K562 (cell line): ENCODE measurements at regions not wholly inside any gene's neighbourhood (a gene's known extent, or its start where the extent isn't known, plus 50 kb on each side); places are given as distances from the start of the nearest gene placed in this dataset.

ENCODE experiments used
- ATAC-seq: fragments of 200-7000 bp; cut with Tn5 transposase; 3 replicates; pipeline ENCODE4 v1.9.1; 2020; ENCODE audit warnings: moderate library complexity
- BruUV-seq: library from RNA; stranded (reverse); fragments of 400-500 nt; replicated peaks from 2 replicates; lab custom pipeline; 2021; lab: Mats Ljungman, UMichigan
- CTCF ChIA-PET: fragments of 300-600 bp; formaldehyde crosslinking; extraction: SDS; loops from one replicate; lab custom pipeline; 2021; ENCODE audit warnings: low intra/inter-chr PET ratio; lab: Yijun Ruan, JAX
- POLR2A ChIA-PET: fragments of 300-600, 350-650 bp; sonication (Branson Sonifier 250); formaldehyde crosslinking; extraction: SDS; loops from one replicate; lab custom pipeline; 2021; ENCODE audit warnings: antibody characterized with exemption, inconsistent platforms; lab: Yijun Ruan, JAX
- DNase-seq, 4 experiments: peaks; one replicate each; pipeline versions ENCODE4 v3.0.0 to v3.0.0-alpha.2; 2011 to 2018; ENCODE audit warnings: low spot score in 3 of 4, mixed read lengths in 3 of 4; ENCODE audit errors: extremely low read depth in 1 of 4
- FAIRE-seq: peaks from 2 replicates; lab custom pipeline; 2011; peaks lifted over from hg19 to GRCh38; lab: Jason Lieb, UNC
- H2AFZ ChIP-seq: 2 replicates; pipeline ENCODE4 v1.6.0; 2011; ENCODE audit warnings: low read depth, low read length, control low read depth, inconsistent platforms
- H3K27ac ChIP-seq: fragments of 200-600 bp; 3 replicates; pipeline ENCODE4 v1.8.0; 2011; ENCODE audit warnings: low read depth, mild to moderate bottlenecking, control low read depth, inconsistent platforms, low read length, moderate library complexity, mixed read lengths; ENCODE audit errors: extremely low read depth
- H3K27me3 ChIP-seq, 2 experiments: fragments of 300-600 bp in 1 of 2; 2 replicates in 1 of 2; 3 replicates in 1 of 2; pipeline versions ENCODE4 v1.6.0 to v1.8.0; 2011; ENCODE audit warnings: inconsistent platforms in 2 of 2, low read length in 2 of 2, mild to moderate bottlenecking in 1 of 2, mixed read lengths in 1 of 2, moderate library complexity in 1 of 2; ENCODE audit not compliant: control insufficient read depth in 2 of 2, insufficient read depth in 2 of 2
- H3K36me3 ChIP-seq: fragments of 300-600 bp; 3 replicates; pipeline ENCODE4 v1.8.0; 2011; ENCODE audit warnings: mild to moderate bottlenecking, low read length, inconsistent platforms; ENCODE audit not compliant: control insufficient read depth, insufficient read depth
- H3K4me1 ChIP-seq, 2 experiments: fragments of 200-600 bp in 1 of 2; replicated peaks in 1 of 2; 2 replicates in 1 of 2; 3 replicates in 1 of 2; pipeline versions ENCODE4 v1.5.1 to v1.8.0; 2011; ENCODE audit warnings: inconsistent platforms in 2 of 2, low read length in 2 of 2, mild to moderate bottlenecking in 1 of 2, mixed read lengths in 1 of 2, moderate library complexity in 1 of 2; ENCODE audit not compliant: control insufficient read depth in 2 of 2, insufficient read depth in 2 of 2
- H3K4me2 ChIP-seq: 2 replicates; pipeline ENCODE4 v1.6.1; 2011; ENCODE audit warnings: low read length, control low read depth, inconsistent platforms, mixed read lengths; ENCODE audit not compliant: insufficient read depth
- H3K4me3 ChIP-seq: fragments of 200-600 bp; sonication (generic), shearing (Covaris generic); 2 replicates; pipeline ENCODE4 v1.5.1; 2016; ENCODE audit warnings: control low read depth, inconsistent platforms
- H3K79me2 ChIP-seq: fragments of 200-600 bp; 3 replicates; pipeline ENCODE4 v1.8.0; 2011; ENCODE audit warnings: low read length, inconsistent platforms; ENCODE audit not compliant: control insufficient read depth, insufficient read depth
- H3K9ac ChIP-seq, 2 experiments: 2 replicates each; pipeline versions ENCODE4 v1.6.0 to v1.6.1; 2011; ENCODE audit warnings: low read depth in 2 of 2, low read length in 2 of 2, control low read depth in 1 of 2, inconsistent platforms in 1 of 2, mild to moderate bottlenecking in 1 of 2, mixed read lengths in 1 of 2; ENCODE audit not compliant: insufficient read depth in 1 of 2
- H3K9me1 ChIP-seq: one replicate; pipeline ENCODE4 v1.6.0; 2011; ENCODE audit warnings: inconsistent platforms, mild to moderate bottlenecking, low read length, moderate library complexity; ENCODE audit not compliant: control insufficient read depth, insufficient read depth
- H3K9me3 ChIP-seq: replicated peaks from 2 replicates; pipeline ENCODE4 v1.5.1; 2011; ENCODE audit warnings: low read depth, low read length, inconsistent platforms; ENCODE audit not compliant: control insufficient read depth, insufficient read depth
- H4K20me1 ChIP-seq: replicated peaks from 2 replicates; pipeline ENCODE4 v1.6.1; 2011; ENCODE audit warnings: low read length, inconsistent platforms, mixed read lengths; ENCODE audit not compliant: control insufficient read depth, insufficient read depth
- BDP1 ChIP-seq: IDR thresholded peaks from 3 replicates; pipeline ENCODE4 v1.6.1; 2011; ENCODE audit not compliant: insufficient read length, insufficient read depth
- CC2D1A ChIP-seq: fragments of 450-650 bp; IDR thresholded peaks from 2 replicates; pipeline ENCODE4 v1.6.1; 2017; ENCODE audit warnings: mild to moderate bottlenecking
- FUS ChIP-seq: fragments of 200-400 bp; formaldehyde crosslinking; optimal IDR thresholded peaks from 2 replicates; pipeline ENCODE3; 2017; ENCODE audit warnings: low read depth, low read length
- KLF6 ChIP-seq: fragments of 250-450 bp; sonication (Bioruptor Pico); IDR thresholded peaks from 2 replicates; pipeline ENCODE4 v1.4.0; 2020; ENCODE audit warnings: mild to moderate bottlenecking, moderate library complexity, borderline replicate concordance
- SIN3A ChIP-seq, 2 experiments: fragments of 150-350 bp in 1 of 2; IDR thresholded peaks; 2 replicates each; pipeline ENCODE4 v1.6.1; 2011 to 2016; ENCODE audit warnings: borderline replicate concordance in 2 of 2, low read depth in 2 of 2, low read length in 2 of 2, mild to moderate bottlenecking in 2 of 2, moderate library complexity in 2 of 2; ENCODE audit not compliant: control insufficient read depth in 1 of 2
- SMAD2 ChIP-seq: fragments of 150-350 bp; IDR thresholded peaks from 2 replicates; pipeline ENCODE4 v1.6.1; 2014; ENCODE audit warnings: low read depth, mild to moderate bottlenecking, low read length
- SMARCC2 ChIP-seq: fragments of 450-650 bp; IDR thresholded peaks from 2 replicates; pipeline ENCODE4 v1.6.1; 2017; ENCODE audit warnings: antibody characterized with exemption, moderate library complexity, mild to moderate bottlenecking, low read depth
- ZBTB11 ChIP-seq, 3 experiments: fragments of 200-800 bp in 1 of 3; fragments of 250-450 bp in 1 of 3; fragments of 450-650 bp in 1 of 3; sonication (Bioruptor Pico) in 1 of 3; sonication (Bioruptor generic) in 1 of 3; formaldehyde crosslinking in 1 of 3; IDR thresholded peaks; 2 replicates each; pipeline versions ENCODE4 v1.6.1 to v1.8.0; 2016 to 2022; ENCODE audit warnings: mild to moderate bottlenecking in 2 of 3, missing genetic modification characterization in 2 of 3, missing compliant biosample characterization in 1 of 3, moderate library complexity in 1 of 3
- WGBS: fragments of 100-300 bp; shearing (Covaris generic); methylation state at CpG from one replicate; pipeline ENCODE4 v1.1.6; 2016; ENCODE audit warnings: low coverage, mixed read lengths; ENCODE audit not compliant: insufficient coverage; ENCODE audit errors: missing lambda C conversion rate; 5-methylcytosine and 5-hydroxymethylcytosine counted together
- in situ Hi-C: fragments of 300-500 bp; cut with MboI; formaldehyde crosslinking; loops from 4 replicates; pipeline ENCODE4 v1.15.0; 2018; ENCODE audit warnings: inconsistent platforms, mixed read lengths
- intact Hi-C: fragments of 100-400 bp; cut with micrococcal nuclease; formaldehyde crosslinking; loops from 2 replicates; pipeline ENCODE4 v1.14.2; 2022

GRCh38 chr15:31433091-31433490 is 106.5 kb downstream of the KLF13 start:
- H3K4me1 ChIP-seq, result peaks cover 5 to 8% of the 10 kb centered on the region in 2 experiments; a peak in 4 of 5 replicates
- no peaks in the 10 kb centered on the region for H3K9me1 ChIP-seq
- H4K20me1 ChIP-seq, result no peaks in the 10 kb centered on the region
- no peak overlapping the region for H3K4me2 ChIP-seq
- BruUV-seq, result no TSS peak
- no peak overlapping the region for H3K9ac ChIP-seq
- no peak for FAIRE-seq
- H3K4me3 ChIP-seq, result no peak overlapping the region
- TF ChIP-seq BDP1 (no peak), FUS (no peak), CC2D1A (no peak), SMARCC2 (no peak), SMAD2 (no peak)
- TF ChIP-seq, all 486 proteins: peak for 0
- in situ Hi-C loops (no loop called here), intact Hi-C loops (loop anchor here (10.0 kb wide), 1 partner anchor 542 kb away; no protein-coding TSS in a partner anchor)
- no peaks in the 10 kb centered on the region for H3K79me2 ChIP-seq
- no peaks in the 10 kb centered on the region for H3K36me3 ChIP-seq
- ChIA-PET POLR2A (no interaction called here), CTCF (no interaction called here)
- DNase-seq, result no peak
- no peak overlapping the region for H2AFZ ChIP-seq
- WGBS, result 3% methylated on average over 4 of the region's 4 CpGs
- no peak for ATAC-seq
- H3K9me3 ChIP-seq, result no peaks in the 10 kb centered on the region
- no peak overlapping the region for H3K27ac ChIP-seq
- H3K27me3 ChIP-seq, result peaks cover 10 to 26% of the 10 kb centered on the region in 2 experiments; a peak in 3 of 5 replicates

- Histone ChIP-seq H3K4me1 (peaks cover 5 to 8% of the 10 kb centered on the region in 2 experiments; a peak in 4 of 5 replicates), H4K20me1 (no peaks in the 10 kb centered on the region), H3K27ac (no peak overlapping the region), H3K4me2 (no peak overlapping the region), H3K9me3 (no peaks in the 10 kb centered on the region), H3K9ac (no peak overlapping the region), H3K79me2 (no peaks in the 10 kb centered on the region), H3K36me3 (no peaks in the 10 kb centered on the region), H2AFZ (no peak overlapping the region), H3K4me3 (no peak overlapping the region), H3K9me1 (no peaks in the 10 kb centered on the region), H3K27me3 (peaks cover 10 to 26% of the 10 kb centered on the region in 2 experiments; a peak in 3 of 5 replicates)
- WGBS, result 5% methylated on average over 6 of the region's 6 CpGs
- no peak for ATAC-seq
- DNase-seq, result no peak
- CTCF ChIA-PET, result no interaction called here
- no TSS peak for BruUV-seq
- intact Hi-C loops, result loop anchor here (10.0 kb wide), 1 partner anchor 541 kb away; no protein-coding TSS in a partner anchor
- no peak for FAIRE-seq
- in situ Hi-C loops, result no loop called here
- POLR2A ChIA-PET, result no interaction called here
- TF ChIP-seq ZBTB11 (CRISPR knock-in tag; IDR thresholded peaks at IDR 0.05) (no peak), SIN3A (IDR thresholded peaks at IDR 0.05; ENCODE audit: borderline replicate concordance in 2 of 2, control insufficient read depth in 1 of 2, low read depth in 2 of 2, low read length in 2 of 2) (no peak), KLF6 (CRISPR knock-in tag) (no peak)
Observed at GRCh38 chr15:31433574-31433973, 106.9 kb downstream of the KLF13 start.
